ENCODE measurements at regions not wholly inside any gene's neighbourhood (a gene's known extent, or its start where the extent isn't known, plus 50 kb on each side); places are given as distances from the start of the nearest gene placed in this dataset.

GRCh38 chr2:173511357-173511756 lies 156.7 kb downstream of the CDCA7 start:
- no peak for TF ChIP-seq CTCF (IDR thresholded peaks at IDR 0.05 in 4 of 5, conservative IDR thresholded peaks at IDR 0.05 in 1 of 5)
- no peak for TF ChIP-seq POLR2A (IDR thresholded peaks at IDR 0.05)
